Mesenchymal stem cell (in vitro differentiated cells and primary cell): ENCODE measurements at regions not wholly inside any gene's neighbourhood (a gene's known extent, or its start where the extent isn't known, plus 50 kb on each side); places are given as distances from the start of the nearest gene placed in this dataset.
"Not testable (repeated sequence)": the region's sequence is repeated elsewhere in the genome, so short reads cannot be mapped to it uniquely, and the experiment has no call there.

ENCODE experiments used
- DNase-seq: peaks from one replicate; pipeline ENCODE4 v3.0.0-alpha.2; 2013
- H2AFZ ChIP-seq: one replicate; pipeline ENCODE4 v1.6.1; 2013; ENCODE audit warnings: low read depth, mild to moderate bottlenecking, control low read depth, inconsistent platforms, low read length, moderate library complexity
- H2AK5ac ChIP-seq: 2 replicates; pipeline ENCODE4 v1.6.1; 2013; ENCODE audit warnings: low read length, moderate library complexity, mild to moderate bottlenecking, inconsistent platforms; ENCODE audit not compliant: severe bottlenecking
- H2BK120ac ChIP-seq: one replicate; pipeline ENCODE4 v1.6.1; 2013; ENCODE audit warnings: low read depth, mild to moderate bottlenecking, inconsistent platforms, low read length, moderate library complexity
- H2BK12ac ChIP-seq, 2 experiments: one replicate each; pipeline ENCODE4 v1.6.1; 2013; ENCODE audit warnings: inconsistent platforms in 2 of 2, low read length in 2 of 2, mild to moderate bottlenecking in 2 of 2, moderate library complexity in 2 of 2, control low read depth in 1 of 2
- H2BK15ac ChIP-seq: one replicate; pipeline ENCODE4 v1.6.1; 2013; ENCODE audit warnings: mild to moderate bottlenecking, low read depth, inconsistent platforms; ENCODE audit not compliant: poor library complexity, severe bottlenecking
- H2BK5ac ChIP-seq: 2 replicates; pipeline ENCODE4 v1.6.1; 2013; ENCODE audit warnings: low read depth, mild to moderate bottlenecking, low read length, control low read depth, inconsistent platforms; ENCODE audit not compliant: poor library complexity, severe bottlenecking
- H3K14ac ChIP-seq, 2 experiments: one replicate each; pipeline ENCODE4 v1.6.1; 2013; ENCODE audit warnings: inconsistent platforms in 2 of 2, low read length in 2 of 2, control low read depth in 1 of 2, mild to moderate bottlenecking in 1 of 2, moderate library complexity in 1 of 2
- H3K18ac ChIP-seq, 2 experiments: one replicate each; pipeline ENCODE4 v1.6.1; 2013; ENCODE audit warnings: inconsistent platforms in 2 of 2, low read length in 2 of 2, control low read depth in 1 of 2, low read depth in 1 of 2, mild to moderate bottlenecking in 1 of 2
- H3K23ac ChIP-seq, 2 experiments: one replicate each; pipeline ENCODE4 v1.6.1; 2013; ENCODE audit warnings: inconsistent platforms in 2 of 2, low read length in 2 of 2, mild to moderate bottlenecking in 2 of 2, moderate library complexity in 2 of 2, control low read depth in 1 of 2
- H3K27ac ChIP-seq: 2 replicates; pipeline ENCODE4 v1.5.1; 2013; ENCODE audit warnings: mild to moderate bottlenecking, moderate library complexity, low read length, control low read depth, inconsistent platforms; ENCODE audit not compliant: poor library complexity, severe bottlenecking
- H3K27me3 ChIP-seq, 2 experiments: 2 replicates each; pipeline versions ENCODE4 v1.6.1 to v1.7.0; 2013; ENCODE audit warnings: low read length in 2 of 2, mild to moderate bottlenecking in 2 of 2, moderate library complexity in 2 of 2, control low read depth in 1 of 2, inconsistent platforms in 1 of 2; ENCODE audit not compliant: control insufficient read depth in 1 of 2, insufficient read depth in 1 of 2
- H3K36me3 ChIP-seq, 2 experiments: 2 replicates each; pipeline versions ENCODE4 v1.6.1 to v1.7.0; 2013; ENCODE audit warnings: low read length in 2 of 2, control low read depth in 1 of 2, inconsistent platforms in 1 of 2, low read depth in 1 of 2, mild to moderate bottlenecking in 1 of 2; ENCODE audit not compliant: insufficient read depth in 2 of 2, control insufficient read depth in 1 of 2
- H3K4ac ChIP-seq, 2 experiments: one replicate each; pipeline ENCODE4 v1.6.1; 2013; ENCODE audit warnings: inconsistent platforms in 2 of 2, low read length in 2 of 2, mild to moderate bottlenecking in 2 of 2, moderate library complexity in 2 of 2, control low read depth in 1 of 2, low read depth in 1 of 2
- H3K4me1 ChIP-seq: 2 replicates; pipeline ENCODE4 v1.6.1; 2013; ENCODE audit warnings: low read depth, low read length, control low read depth; ENCODE audit not compliant: control insufficient read depth, insufficient read depth
- H3K4me2 ChIP-seq: 2 replicates; pipeline ENCODE4 v1.6.1; 2013; ENCODE audit warnings: low read length, mild to moderate bottlenecking, inconsistent platforms; ENCODE audit not compliant: poor library complexity, severe bottlenecking
- H3K4me3 ChIP-seq, 2 experiments: 2 replicates each; pipeline versions ENCODE4 v1.5.1 to v1.7.0; 2013; ENCODE audit warnings: low read length in 2 of 2, mild to moderate bottlenecking in 2 of 2, control low read depth in 1 of 2, low read depth in 1 of 2; ENCODE audit not compliant: insufficient read depth in 1 of 2
- H3K79me1 ChIP-seq: replicated peaks from 2 replicates; pipeline ENCODE4 v1.6.1; 2013; ENCODE audit warnings: mild to moderate bottlenecking, control low read depth, low read length, inconsistent platforms; ENCODE audit not compliant: poor library complexity, severe bottlenecking
- H3K9ac ChIP-seq: 2 replicates; pipeline ENCODE4 v1.7.0; 2013; ENCODE audit warnings: mild to moderate bottlenecking, low read length, moderate library complexity
- H3K9me3 ChIP-seq: 2 replicates; pipeline ENCODE4 v1.7.0; 2013; ENCODE audit warnings: mild to moderate bottlenecking, low read length; ENCODE audit not compliant: control insufficient read depth
- H4K8ac ChIP-seq: one replicate; pipeline ENCODE4 v1.6.1; 2013; ENCODE audit warnings: inconsistent platforms, mild to moderate bottlenecking, low read length, moderate library complexity
- H4K91ac ChIP-seq: one replicate; pipeline ENCODE4 v1.6.1; 2013; ENCODE audit warnings: mild to moderate bottlenecking, low read length, inconsistent platforms
- WGBS: methylation state at CpG from one replicate; pipeline ENCODE4 v1.1.7; 2013; ENCODE audit warnings: mixed read lengths; 5-methylcytosine and 5-hydroxymethylcytosine counted together

DNA sequence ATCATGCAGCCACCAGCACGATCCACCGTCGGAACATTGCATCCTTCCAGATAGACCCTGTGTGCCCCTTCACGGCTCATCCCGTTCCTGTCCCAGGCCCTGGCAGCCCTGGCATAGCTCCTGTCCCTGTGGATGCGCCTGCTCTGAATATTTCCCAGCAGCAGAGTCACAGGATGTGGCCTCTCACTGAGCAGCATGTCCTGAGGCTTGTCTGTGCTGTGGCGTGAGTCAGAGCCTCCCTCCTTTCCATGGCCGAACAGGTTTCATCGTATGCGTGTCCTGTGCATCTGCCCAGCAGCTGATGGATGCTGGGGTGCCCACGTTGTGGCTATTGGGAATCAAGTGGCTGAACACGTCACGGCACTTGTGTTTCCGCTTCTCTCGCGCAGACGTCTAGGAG lies 4471.5 kb upstream of the TPTE start:
- not testable (repeated sequence) for H3K79me1 ChIP-seq, H3K4ac ChIP-seq, H3K36me3 ChIP-seq, H2BK5ac ChIP-seq, H4K91ac ChIP-seq, H3K4me1 ChIP-seq, H3K14ac ChIP-seq, H3K4me3 ChIP-seq, H2BK120ac ChIP-seq, H4K8ac ChIP-seq, H3K9ac ChIP-seq, H2AK5ac ChIP-seq, H3K27ac ChIP-seq, H2AFZ ChIP-seq, H3K4me2 ChIP-seq, H2BK12ac ChIP-seq, H3K18ac ChIP-seq, H3K23ac ChIP-seq, DNase-seq, H3K9me3 ChIP-seq, H2BK15ac ChIP-seq, H3K27me3 ChIP-seq
- no CpG with 5 or more reads among the region's 17 CpGs for WGBS

DNA sequence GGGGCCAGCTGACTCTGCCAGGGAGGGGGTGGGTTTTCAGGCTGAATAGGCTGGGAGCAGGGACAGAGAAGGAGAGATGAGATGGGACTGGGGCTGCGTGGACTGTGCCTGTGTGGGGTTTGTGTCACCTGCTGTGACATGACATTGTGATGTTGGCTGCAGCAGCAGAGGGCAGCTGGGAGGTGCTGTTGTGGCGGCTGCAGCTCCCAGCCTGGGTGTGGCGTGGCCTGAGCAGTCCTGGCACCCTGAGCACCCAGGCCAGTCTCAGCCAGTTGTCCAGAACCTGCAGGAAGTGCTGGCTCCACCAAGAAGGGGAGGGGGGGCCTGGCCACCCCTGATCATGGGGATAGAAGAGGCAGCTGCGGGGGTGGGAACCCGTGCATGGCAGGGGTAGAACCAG lies 4469.3 kb upstream of the TPTE start:
- H3K4me2 ChIP-seq, H3K27ac ChIP-seq, H2BK15ac ChIP-seq, H4K8ac ChIP-seq, H3K18ac ChIP-seq, DNase-seq, H2BK5ac ChIP-seq, H3K4me3 ChIP-seq, H3K36me3 ChIP-seq, H3K79me1 ChIP-seq, H4K91ac ChIP-seq, H2BK12ac ChIP-seq, H3K4ac ChIP-seq, H2AK5ac ChIP-seq, H3K9me3 ChIP-seq, H3K27me3 ChIP-seq, H3K14ac ChIP-seq, H3K9ac ChIP-seq, H2AFZ ChIP-seq, H3K4me1 ChIP-seq, H3K23ac ChIP-seq, H2BK120ac ChIP-seq: not testable (repeated sequence)
- WGBS: no CpG with 5 or more reads among the region's 5 CpGs

DNA sequence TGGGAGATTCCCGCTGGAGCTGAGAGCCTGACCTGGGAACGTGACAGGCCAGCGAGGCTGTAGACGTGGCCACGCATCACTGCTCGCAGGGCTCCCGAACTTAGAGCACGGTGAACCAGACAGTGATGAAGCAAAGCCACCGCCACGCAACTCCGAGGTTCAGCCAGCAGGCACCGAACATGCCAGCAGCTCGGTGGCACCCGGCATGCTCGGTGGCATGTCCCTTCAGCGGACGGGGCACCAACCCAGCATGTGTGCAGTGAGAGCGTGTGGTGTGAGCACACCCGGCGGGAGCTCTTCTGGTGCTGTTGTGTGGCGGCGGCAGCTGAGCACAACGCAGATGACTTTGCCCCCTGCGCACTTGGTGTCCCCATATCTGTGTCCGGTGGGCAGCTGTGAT lies 4468.2 kb upstream of the TPTE start:
- not testable (repeated sequence) for H3K4me2 ChIP-seq, H3K14ac ChIP-seq, H4K91ac ChIP-seq, H3K27me3 ChIP-seq, H2BK12ac ChIP-seq, H3K23ac ChIP-seq, H3K18ac ChIP-seq, H4K8ac ChIP-seq, H3K9ac ChIP-seq, H2BK15ac ChIP-seq, H3K79me1 ChIP-seq, H3K27ac ChIP-seq, H2BK120ac ChIP-seq, H2BK5ac ChIP-seq, H3K4me3 ChIP-seq, H3K36me3 ChIP-seq, H3K4ac ChIP-seq, H3K9me3 ChIP-seq, H2AK5ac ChIP-seq, DNase-seq, H3K4me1 ChIP-seq, H2AFZ ChIP-seq
- WGBS: no CpG with 5 or more reads among the region's 25 CpGs

DNA sequence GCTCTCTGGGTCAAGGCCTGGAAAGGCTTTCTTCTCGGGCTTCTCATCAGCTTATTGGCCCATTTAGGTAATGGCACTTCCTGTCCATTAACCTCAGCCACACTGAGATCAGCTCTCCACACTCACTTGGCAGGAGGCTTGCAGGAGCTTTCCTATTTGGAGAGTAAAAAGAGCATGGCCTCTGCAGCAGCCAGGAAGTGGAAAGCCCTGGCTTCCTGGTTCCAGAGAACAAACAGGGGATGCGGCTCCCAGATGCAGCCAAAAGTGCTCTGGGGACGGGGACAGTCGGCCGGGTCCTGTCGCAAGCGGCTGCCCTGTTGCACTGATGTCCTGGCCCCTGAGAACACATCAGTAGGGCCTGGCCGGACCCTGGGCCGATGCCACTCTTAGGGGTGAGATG lies 4462.4 kb upstream of the TPTE start:
- H3K9ac ChIP-seq, H3K9me3 ChIP-seq, H3K23ac ChIP-seq, H3K27me3 ChIP-seq, H2BK15ac ChIP-seq, H3K4me2 ChIP-seq, H3K4me1 ChIP-seq, H4K8ac ChIP-seq, H2BK5ac ChIP-seq, H3K27ac ChIP-seq, H3K79me1 ChIP-seq, H2AK5ac ChIP-seq, H2AFZ ChIP-seq, H3K18ac ChIP-seq, H2BK12ac ChIP-seq, H3K4me3 ChIP-seq, H4K91ac ChIP-seq, H3K36me3 ChIP-seq, H3K4ac ChIP-seq, H3K14ac ChIP-seq, H2BK120ac ChIP-seq, DNase-seq: not testable (repeated sequence)
- no CpG with 5 or more reads among the region's 9 CpGs for WGBS
